Activated CD4-positive, alpha-beta T cell treated with anti-CD3 and anti-CD28 coated beads, Interleukin-2, Interleukin-6, amounts not matched to agents 100 ng/mL and 50 ng/mL, durations not matched to agents 16 hours and 8 hours (primary cell): ENCODE measurements at regions not wholly inside any gene's neighbourhood (a gene's known extent, or its start where the extent isn't known, plus 50 kb on each side); places are given as distances from the start of the nearest gene placed in this dataset.

ENCODE experiments used
- DNase-seq: peaks from one replicate; pipeline ENCODE4 v3.0.0-alpha.2; 2020

GRCh38 chr18:73780218-73780617 is 367.4 kb downstream of the FBXO15 start:
- no peak for DNase-seq

GRCh38 chr18:73778032-73778359 is 369.6 kb downstream of the FBXO15 start:
- DNase-seq = no peak

- DNase-seq = no peak
These were observed 370.1 kb downstream of the FBXO15 start for GRCh38 chr18:73777356-73778031.

- no peak for DNase-seq
These were observed 372.7 kb downstream of the FBXO15 start for GRCh38 chr18:73774811-73775509.

GRCh38 chr18:73768043-73768442 is 379.6 kb downstream of the FBXO15 start:
- no peak for DNase-seq

- DNase-seq = no peak
These were observed 380.6 kb downstream of the FBXO15 start for GRCh38 chr18:73766910-73767515.

- DNase-seq = no peak
These were observed 389.2 kb downstream of the FBXO15 start for GRCh38 chr18:73758446-73758845.

GRCh38 chr18:73756256-73757091 is 391.2 kb downstream of the FBXO15 start:
- no peak for DNase-seq

GRCh38 chr18:73752965-73753364 is 394.7 kb downstream of the FBXO15 start:
- no peak for DNase-seq

GRCh38 chr18:73752546-73752945 is 395.1 kb downstream of the FBXO15 start:
- no peak for DNase-seq

- no peak for DNase-seq
These were observed 397.6 kb downstream of the FBXO15 start for GRCh38 chr18:73750052-73750451.

GRCh38 chr18:73749304-73749703 is 398.3 kb downstream of the FBXO15 start:
- DNase-seq = no peak

GRCh38 chr18:73748731-73749130 is 398.9 kb downstream of the FBXO15 start:
- DNase-seq = no peak

- no peak for DNase-seq
These were observed 401.5 kb downstream of the FBXO15 start for GRCh38 chr18:73746101-73746500.

- no peak for DNase-seq
These were observed 404.7 kb downstream of the FBXO15 start for GRCh38 chr18:73742957-73743356.

- DNase-seq = no peak
These were observed 405.7 kb downstream of the FBXO15 start for GRCh38 chr18:73741946-73742345.

GRCh38 chr18:73739098-73739497 is 408.5 kb downstream of the FBXO15 start:
- no peak for DNase-seq

GRCh38 chr18:73737990-73738389 is 409.6 kb downstream of the FBXO15 start:
- DNase-seq = no peak

- no peak for DNase-seq
These were observed 411.8 kb downstream of the FBXO15 start for GRCh38 chr18:73735836-73736235.

GRCh38 chr18:73733806-73734314 is 413.8 kb downstream of the FBXO15 start:
- no peak for DNase-seq

- DNase-seq = no peak
These were observed 414.3 kb downstream of the FBXO15 start for GRCh38 chr18:73733376-73733775.

- DNase-seq = no peak
These were observed 419.0 kb downstream of the FBXO15 start for GRCh38 chr18:73728657-73729056.

GRCh38 chr18:73724958-73725357 is 422.7 kb downstream of the FBXO15 start:
- DNase-seq = no peak
